HCT116 (cell line): ENCODE measurements at regions not wholly inside any gene's neighbourhood (a gene's known extent, or its start where the extent isn't known, plus 50 kb on each side); places are given as distances from the start of the nearest gene placed in this dataset.

ENCODE experiments used
- ATAC-seq: fragments of 200-7000 bp; cut with Tn5 transposase; 2 replicates; pipeline ENCODE4 v1.9.1; 2020; ENCODE audit warnings: mild to moderate bottlenecking, moderate library complexity
- BruUV-seq: library from RNA; stranded (reverse); fragments of 400-500 nt; replicated peaks from 2 replicates; lab custom pipeline; 2021; lab: Mats Ljungman, UMichigan
- CTCF ChIA-PET: fragments of 300-600 bp; sonication (Branson Sonifier 250); formaldehyde crosslinking; loops from one replicate; lab custom pipeline; 2021; ENCODE audit warnings: antibody characterized with exemption; lab: Charles Lee
- POLR2A ChIA-PET: fragments of 300-600, 350-600 bp; sonication (Branson Sonifier 250); formaldehyde crosslinking; loops from one replicate; lab custom pipeline; 2021; ENCODE audit warnings: antibody characterized with exemption; lab: Charles Lee
- RAD21 ChIA-PET, 2 experiments: fragments of 300-600 bp; sonication (Branson Sonifier 250); formaldehyde crosslinking; loops; one replicate each; lab custom pipeline; 2023; ENCODE audit warnings: low total read pairs in 2 of 2; ENCODE audit not compliant: uncharacterized antibody in 2 of 2, unreplicated experiment in 2 of 2, low non-redundant PET in 1 of 2; lab: Charles Lee
- DNase-seq: peaks from one replicate; pipeline ENCODE4 v3.0.0-alpha.2; 2010; ENCODE audit warnings: low read depth, low spot score
- H2AFZ ChIP-seq: fragments of 200-600 bp; shearing (Covaris generic), sonication (generic); 2 replicates; pipeline ENCODE4 v1.6.1; 2017; ENCODE audit warnings: low read depth, mixed run types, mixed read lengths, antibody characterized with exemption, low read length; ENCODE audit not compliant: poor library complexity, severe bottlenecking
- H3K27ac ChIP-seq: 2 replicates; pipeline ENCODE4 v1.5.1; 2012; ENCODE audit warnings: low read depth, low read length
- H3K27me3 ChIP-seq: fragments of 200-600 bp; sonication (generic); 2 replicates; pipeline ENCODE4 v1.6.1; 2016; ENCODE audit warnings: mixed run types, low read length, mixed read lengths; ENCODE audit not compliant: insufficient read depth
- H3K36me3 ChIP-seq, 2 experiments: fragments of 200-500 bp in 1 of 2; fragments of 200-600 bp in 1 of 2; sonication (Bioruptor generic) in 1 of 2; sonication (generic) in 1 of 2; 2 replicates each; pipeline versions ENCODE4 v1.5.1 to v1.6.1; 2014 to 2016; ENCODE audit warnings: low read length in 2 of 2, inconsistent platforms in 1 of 2, mixed read lengths in 1 of 2, mixed run types in 1 of 2; ENCODE audit not compliant: insufficient read depth in 2 of 2, control insufficient read depth in 1 of 2
- H3K4me1 ChIP-seq, 2 experiments: fragments of 200-600 bp in 1 of 2; sonication (generic) in 1 of 2; 2 replicates each; pipeline versions ENCODE4 v1.5.1 to v1.6.1; 2012 to 2017; ENCODE audit warnings: low read length in 2 of 2, inconsistent platforms in 1 of 2, mild to moderate bottlenecking in 1 of 2, mixed read lengths in 1 of 2, mixed run types in 1 of 2, moderate library complexity in 1 of 2; ENCODE audit not compliant: insufficient read depth in 2 of 2, control insufficient read depth in 1 of 2
- H3K4me2 ChIP-seq: fragments of 200-600 bp; sonication (generic); 2 replicates; pipeline ENCODE4 v1.6.1; 2017; ENCODE audit warnings: mixed run types, low read length, mixed read lengths
- H3K4me3 ChIP-seq, 2 experiments: fragments of 200-600 bp in 1 of 2; sonication (generic) in 1 of 2; replicated peaks in 1 of 2; 2 replicates each; pipeline ENCODE4 v1.5.1; 2011 to 2016; ENCODE audit warnings: low read length in 2 of 2, control low read depth in 1 of 2, low read depth in 1 of 2, mild to moderate bottlenecking in 1 of 2, mixed read lengths in 1 of 2, mixed run types in 1 of 2
- H3K79me2 ChIP-seq: fragments of 200-600 bp; sonication (generic); 2 replicates; pipeline ENCODE4 v1.6.1; 2017; ENCODE audit warnings: mild to moderate bottlenecking, mixed run types, low read length, moderate library complexity, mixed read lengths; ENCODE audit not compliant: insufficient read depth
- H3K9ac ChIP-seq: fragments of 200-600 bp; sonication (generic); 2 replicates; pipeline ENCODE4 v1.6.1; 2016; ENCODE audit warnings: low read length, mixed read lengths
- H3K9me2 ChIP-seq: fragments of 200-600 bp; sonication (generic), shearing (Covaris generic); 2 replicates; pipeline ENCODE4 v1.6.1; 2017; ENCODE audit warnings: mixed run types, mild to moderate bottlenecking, moderate library complexity; ENCODE audit not compliant: insufficient read depth
- H3K9me3 ChIP-seq, 2 experiments: fragments of 200-500 bp in 1 of 2; fragments of 200-600 bp in 1 of 2; sonication (Bioruptor generic) in 1 of 2; sonication (generic) in 1 of 2; 2 replicates each; pipeline ENCODE4 v1.6.1; 2014 to 2017; ENCODE audit warnings: low read length in 2 of 2, mixed read lengths in 2 of 2, inconsistent platforms in 1 of 2, low read depth in 1 of 2, mild to moderate bottlenecking in 1 of 2, mixed run types in 1 of 2, moderate library complexity in 1 of 2; ENCODE audit not compliant: control insufficient read depth in 1 of 2, insufficient read depth in 1 of 2
- H4K20me1 ChIP-seq: fragments of 200-600 bp; sonication (generic), shearing (Covaris generic); 2 replicates; pipeline ENCODE4 v1.6.1; 2017; ENCODE audit warnings: mixed run types, mild to moderate bottlenecking, moderate library complexity; ENCODE audit not compliant: insufficient read depth
- ATF3 ChIP-seq: IDR thresholded peaks from 2 replicates; pipeline ENCODE4 v1.6.1; 2012
- CEBPB ChIP-seq: IDR thresholded peaks from 2 replicates; pipeline ENCODE4 v1.6.1; 2012; ENCODE audit warnings: low read depth
- MAX ChIP-seq: IDR thresholded peaks from 2 replicates; pipeline ENCODE4 v1.6.1; 2012
- RAD21 ChIP-seq: IDR thresholded peaks from 2 replicates; pipeline ENCODE4 v1.6.1; 2012; ENCODE audit warnings: low read depth, mild to moderate bottlenecking
- SIN3A ChIP-seq: IDR thresholded peaks from 2 replicates; pipeline ENCODE4 v1.6.1; 2012; ENCODE audit warnings: low read depth
- YY1 ChIP-seq: IDR thresholded peaks from 2 replicates; pipeline ENCODE4 v1.6.1; 2011; ENCODE audit warnings: low read length, low read depth, moderate library complexity, mild to moderate bottlenecking; ENCODE audit not compliant: insufficient replicate concordance; ENCODE audit errors: extremely low read depth
- ZFX ChIP-seq: fragments of 450-650 bp; IDR thresholded peaks from 2 replicates; pipeline ENCODE4 v1.6.1; 2017
- intact Hi-C: fragments of 100-400 bp; cut with micrococcal nuclease; formaldehyde crosslinking; loops from 2 replicates; pipeline ENCODE4 v1.10.0; 2022

- H4K20me1 ChIP-seq, result no peaks in the 10 kb centered on the region
- ChIA-PET POLR2A (no interaction called here), RAD21 (no interaction called here), CTCF (no interaction called here)
- peaks cover 0 to 15% of the 10 kb centered on the region in 2 experiments; a peak in 2 of 4 replicates for H3K4me1 ChIP-seq
- no peak for ATAC-seq
- no peak overlapping the region for H3K4me3 ChIP-seq
- DNase-seq, result no peak
- no peak overlapping the region for H3K9ac ChIP-seq
- no peak overlapping the region for H3K27ac ChIP-seq
- intact Hi-C loops, result no loop called here
- no peaks in the 10 kb centered on the region for H3K9me3 ChIP-seq
- TF ChIP-seq ATF3, result no peak
- no peak for TF ChIP-seq YY1
- no peak for TF ChIP-seq CEBPB
- TF ChIP-seq MAX, result no peak
- no peak for TF ChIP-seq RAD21
- TF ChIP-seq SIN3A, result no peak
- no peak overlapping the region for H3K4me2 ChIP-seq
- no peaks in the 10 kb centered on the region for H3K79me2 ChIP-seq
- no peaks in the 10 kb centered on the region for H3K27me3 ChIP-seq
- H3K36me3 ChIP-seq, result no peaks in the 10 kb centered on the region
- no peaks in the 10 kb centered on the region for H3K9me2 ChIP-seq
- BruUV-seq, result no TSS peak
- no peak overlapping the region for H2AFZ ChIP-seq
Observed at GRCh38 chr5:135229679-135230132, 169.3 kb downstream of the MACROH2A1 start.

GRCh38 chr5:135229122-135229521 lies 169.9 kb downstream of the MACROH2A1 start:
- no peaks in the 10 kb centered on the region for H3K36me3 ChIP-seq
- H3K4me1 ChIP-seq, result peaks cover 0 to 15% of the 10 kb centered on the region in 2 experiments; a peak in 2 of 4 replicates
- CTCF ChIA-PET, result no interaction called here
- no peaks in the 10 kb centered on the region for H3K9me2 ChIP-seq
- intact Hi-C loops, result no loop called here
- no peak for ATAC-seq
- H4K20me1 ChIP-seq, result no peaks in the 10 kb centered on the region
- H3K4me3 ChIP-seq, result no peak overlapping the region
- TF ChIP-seq ATF3 (no peak), RAD21 (no peak), ZFX (no peak)
- H3K9me3 ChIP-seq, result no peaks in the 10 kb centered on the region
- DNase-seq, result no peak
- no peaks in the 10 kb centered on the region for H3K27me3 ChIP-seq
- no TSS peak for BruUV-seq
- H3K27ac ChIP-seq, result no peak overlapping the region
- no peak overlapping the region for H3K4me2 ChIP-seq
- POLR2A ChIA-PET, result no interaction called here
- RAD21 ChIA-PET, result no interaction called here
- no peaks in the 10 kb centered on the region for H3K79me2 ChIP-seq
- no peak overlapping the region for H2AFZ ChIP-seq
- no peak overlapping the region for H3K9ac ChIP-seq
